Transverse colon (tissue), 4 donors: ENCODE measurements at regions not wholly inside any gene's neighbourhood (a gene's known extent, or its start where the extent isn't known, plus 50 kb on each side); places are given as distances from the start of the nearest gene placed in this dataset.

ENCODE experiments used
- DNase-seq: peaks from one replicate; pipeline ENCODE4 v3.0.0-alpha.2; 2019
- H3K27ac ChIP-seq, 4 donors: fragments of 200-600 bp; sonication (generic); 2 replicates each; pipeline ENCODE4 v1.5.1; 2016 to 2018; ENCODE audit warnings: inconsistent platforms in 4 of 4
- H3K27me3 ChIP-seq: fragments of 200-600 bp; sonication (generic); 2 replicates; pipeline ENCODE4 v1.5.1; 2017; ENCODE audit warnings: inconsistent platforms
- H3K36me3 ChIP-seq, 4 donors: fragments of 200-600 bp; sonication (generic); 2 replicates each; pipeline ENCODE4 v1.5.1; 2017 to 2019; ENCODE audit warnings: inconsistent platforms in 4 of 4
- H3K4me1 ChIP-seq, 4 donors: fragments of 200-600 bp; sonication (generic); 2 replicates each; pipeline ENCODE4 v1.5.1; 2017 to 2020; ENCODE audit warnings: inconsistent platforms in 4 of 4
- H3K4me3 ChIP-seq, 4 donors: fragments of 200-600 bp; sonication (generic); 1 replicate in 1 of 4; 2 replicates in 3 of 4; pipeline versions ENCODE4 v1.5.1 to v1.6.1; 2017 to 2019; ENCODE audit warnings: inconsistent platforms in 4 of 4
- H3K9me3 ChIP-seq, 2 donors: fragments of 200-600 bp; sonication (generic); 2 replicates each; pipeline ENCODE4 v1.5.1; 2017 to 2019; ENCODE audit warnings: inconsistent platforms in 2 of 2
- CTCF ChIP-seq, 5 experiments: fragments of 200-600 bp in 3 of 5; fragments of 450-650 bp in 2 of 5; sonication (generic) in 3 of 5; IDR thresholded peaks; 1 replicate in 2 of 5; 2 replicates in 3 of 5; pipeline ENCODE4 v1.5.1; 2016 to 2017; ENCODE audit warnings: antibody characterized with exemption in 5 of 5, inconsistent platforms in 3 of 5, mild to moderate bottlenecking in 2 of 5, moderate library complexity in 1 of 5
- EP300 ChIP-seq: sonication (generic); formaldehyde crosslinking; IDR thresholded peaks from one replicate; pipeline ENCODE4 v1.6.1; 2017; ENCODE audit warnings: antibody characterized with exemption, low read depth
- POLR2A ChIP-seq: fragments of 450-650 bp; IDR thresholded peaks from one replicate; pipeline ENCODE4 v1.6.1; 2016; ENCODE audit warnings: antibody characterized with exemption, mild to moderate bottlenecking, moderate library complexity
- POLR2AphosphoS5 ChIP-seq, 3 donors: sonication (generic); formaldehyde crosslinking; IDR thresholded peaks; one replicate each; pipeline ENCODE4 v1.6.1; 2016; ENCODE audit warnings: antibody characterized with exemption in 3 of 3
- WGBS, 2 donors: methylation state at CpG; one replicate each; pipeline ENCODE4 v1.1.5; 2018; ENCODE audit warnings: low coverage in 1 of 2; 5-methylcytosine and 5-hydroxymethylcytosine counted together
- in situ Hi-C, 4 donors: fragments of 200-750 bp; cut with MboI; loops; one replicate each; pipeline versions ENCODE4 v1.15.0 to v1.15.1; 2017; ENCODE audit warnings: low sequenced_read_pairs in 3 of 4, low pct_ligation_motif_present in 1 of 4, low pct_unique_long_range_greater_than_20kb in 1 of 4
- intact Hi-C: fragments of 100-400 bp; cut with DNase I; formaldehyde crosslinking; loops from one replicate; pipeline ENCODE4 v1.15.1; 2023; ENCODE audit warnings: low total_unique reads

DNA sequence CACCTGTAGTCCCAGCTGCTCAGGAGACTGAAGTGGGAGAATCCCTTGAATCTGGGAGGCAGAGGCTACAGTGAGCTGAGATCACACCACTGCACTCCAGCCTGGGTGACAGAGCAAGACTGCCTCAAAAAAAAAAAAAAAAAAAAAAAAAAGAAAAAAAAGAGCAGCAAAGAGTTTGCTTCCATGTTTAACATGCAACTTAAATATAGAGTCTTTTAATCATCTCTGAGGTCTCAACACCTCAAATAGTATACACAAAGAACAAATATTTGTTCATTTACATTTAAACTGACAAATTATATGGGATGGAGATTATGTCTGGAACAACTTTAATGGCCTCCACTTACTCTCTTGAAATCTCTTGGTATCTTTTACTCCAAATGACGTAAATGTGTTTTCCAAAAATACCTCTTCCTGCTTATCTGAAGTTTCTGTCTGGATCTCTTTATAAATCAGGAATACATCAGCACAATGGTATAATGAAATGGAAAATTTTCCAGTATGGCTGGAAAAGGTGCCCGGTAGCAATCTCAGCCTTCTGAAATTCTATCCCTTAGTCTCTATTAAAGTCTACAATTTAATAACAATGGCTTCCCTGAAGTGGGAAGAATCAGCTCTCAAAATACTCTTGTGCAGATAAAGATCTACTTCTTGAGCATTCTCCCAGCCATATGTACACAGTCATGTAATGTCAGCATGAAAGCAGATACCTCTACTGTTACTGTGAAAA lies 258.5 kb downstream of the OMA1 start:
- 86 to 91% methylated on average over 2 of the region's 2 CpGs for WGBS, 2 donors

GRCh38 chr1:58284225-58284510 lies 262.4 kb downstream of the OMA1 start:
- no peaks in the 10 kb centered on the region for H3K4me1 ChIP-seq
- intact Hi-C loops (no loop called here), in situ Hi-C loops (no loop called here)
- no peaks in the 10 kb centered on the region for H3K9me3 ChIP-seq
- H3K27me3 ChIP-seq, result no peaks in the 10 kb centered on the region
- no peaks in the 10 kb centered on the region for H3K36me3 ChIP-seq
- no peak overlapping the region for H3K27ac ChIP-seq
- no peak for DNase-seq
- no peak overlapping the region for H3K4me3 ChIP-seq
- TF ChIP-seq CTCF (IDR thresholded peaks at IDR 0.05) (no peak), POLR2A (no peak), POLR2AphosphoS5 (IDR thresholded peaks at IDR 0.05) (no peak), EP300 (no peak)

More for the DNA sequence above, 258.5 kb downstream of the OMA1 start:
- Histone ChIP-seq H3K4me1 (no peaks in the 10 kb centered on the region), H3K27me3 (no peaks in the 10 kb centered on the region), H3K36me3 (no peaks in the 10 kb centered on the region), H3K27ac (no peak overlapping the region), H3K9me3 (no peaks in the 10 kb centered on the region), H3K4me3 (no peak overlapping the region)
- in situ Hi-C loops, result no loop called here
- no peak for DNase-seq
- TF ChIP-seq POLR2AphosphoS5 (IDR thresholded peaks at IDR 0.05), result no peak
- TF ChIP-seq CTCF (IDR thresholded peaks at IDR 0.05), result no peak
- TF ChIP-seq EP300, result no peak
- TF ChIP-seq POLR2A, result no peak
- intact Hi-C loops, result no loop called here

- Histone ChIP-seq H3K27me3 (no peaks in the 10 kb centered on the region), H3K4me3 (no peak overlapping the region), H3K27ac (no peak overlapping the region), H3K36me3 (no peaks in the 10 kb centered on the region), H3K9me3 (no peaks in the 10 kb centered on the region), H3K4me1 (no peaks in the 10 kb centered on the region)
- in situ Hi-C loops (no loop called here), intact Hi-C loops (no loop called here)
- DNase-seq, result no peak
- TF ChIP-seq EP300 (no peak), POLR2A (no peak), CTCF (IDR thresholded peaks at IDR 0.05) (no peak), POLR2AphosphoS5 (IDR thresholded peaks at IDR 0.05) (no peak)
- 76 to 96% methylated on average over 4 to 6 of the region's 6 CpGs for WGBS, 2 donors
Observed at GRCh38 chr1:58283388-58284224, 262.9 kb downstream of the OMA1 start.

DNA sequence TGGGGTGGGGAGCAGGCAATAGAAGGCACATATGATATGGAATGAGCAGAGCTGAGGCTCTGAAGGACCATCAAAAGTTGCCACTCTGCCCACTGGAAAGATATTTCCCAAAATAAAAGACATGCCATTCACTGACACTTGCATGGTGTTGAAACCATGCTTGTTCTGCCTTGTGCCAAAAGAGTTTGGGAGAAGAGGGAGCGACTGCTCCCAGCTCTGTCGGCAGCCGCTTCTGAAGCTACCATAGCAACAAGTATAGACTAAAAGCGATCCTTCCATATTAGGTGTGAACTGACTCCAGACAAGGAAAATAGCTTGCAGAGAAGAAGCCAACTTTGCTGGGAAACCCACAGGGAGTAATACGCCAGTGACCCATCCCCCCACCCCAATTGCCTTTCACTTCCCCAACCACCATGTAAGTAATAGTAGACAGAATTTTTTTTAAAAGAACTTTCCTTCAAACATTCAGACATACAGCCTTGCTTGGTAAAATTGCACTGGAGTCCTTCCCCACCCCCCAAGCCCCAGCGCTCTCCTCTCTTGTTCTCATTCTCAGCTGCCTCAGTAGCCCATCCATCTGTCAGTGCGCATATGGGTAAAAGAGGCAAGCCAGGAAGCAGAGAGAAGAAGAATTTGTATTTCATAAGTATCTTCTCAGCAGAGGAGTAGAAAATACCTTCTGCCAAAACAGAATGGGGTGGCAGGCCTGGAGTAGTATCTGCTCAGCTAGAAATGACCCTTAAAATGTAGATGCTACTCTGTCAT lies 263.7 kb downstream of the OMA1 start:
- no peaks in the 10 kb centered on the region for H3K27me3 ChIP-seq
- H3K36me3 ChIP-seq, result no peaks in the 10 kb centered on the region
- no peak overlapping the region for H3K27ac ChIP-seq
- intact Hi-C loops (no loop called here), in situ Hi-C loops (no loop called here)
- WGBS, 2 donors, result 73 to 74% methylated on average over 6 to 7 of the region's 7 CpGs
- no peaks in the 10 kb centered on the region for H3K9me3 ChIP-seq
- TF ChIP-seq EP300 (no peak), CTCF (IDR thresholded peaks at IDR 0.05) (no peak), POLR2A (no peak), POLR2AphosphoS5 (IDR thresholded peaks at IDR 0.05) (no peak)
- H3K4me1 ChIP-seq, result no peaks in the 10 kb centered on the region
- H3K4me3 ChIP-seq, result no peak overlapping the region
- no peak for DNase-seq
